LNCAP (cell line): ENCODE measurements at regions not wholly inside any gene's neighbourhood (a gene's known extent, or its start where the extent isn't known, plus 50 kb on each side); places are given as distances from the start of the nearest gene placed in this dataset.

Experiments used
- CTCF ChIP-seq: fragments of 450-650 bp; IDR thresholded peaks from 2 replicates; pipeline ENCODE4 v1.5.1; 2017; ENCODE audit warnings: mild to moderate bottlenecking

GRCh38 chr5:81850501-81851357 lies 99.8 kb upstream of the SSBP2 start:
- TF ChIP-seq CTCF = no peak

GRCh38 chr5:81849770-81850367 lies 99.0 kb upstream of the SSBP2 start:
- TF ChIP-seq CTCF = no peak

- TF ChIP-seq CTCF = no peak
These were observed 97.5 kb upstream of the SSBP2 start for GRCh38 chr5:81848362-81848880.

DNA sequence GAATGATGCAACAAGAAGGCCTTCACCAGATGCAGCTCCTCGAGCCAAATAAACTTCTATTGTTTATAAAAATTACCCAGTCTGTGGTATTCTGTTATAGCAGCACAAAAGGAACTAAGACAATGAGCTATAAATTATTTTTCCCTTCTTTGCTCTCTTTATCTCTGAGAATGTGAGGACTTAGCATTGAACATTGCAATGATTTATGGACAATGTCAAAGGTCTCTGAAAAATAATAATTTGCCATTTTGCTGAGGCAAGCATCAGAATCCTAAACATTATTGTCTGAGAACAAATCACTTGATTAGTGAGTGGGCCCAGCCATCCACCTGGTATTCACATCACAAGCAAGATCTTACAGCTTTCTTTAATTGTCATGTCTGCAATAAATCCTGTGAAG lies 95.4 kb upstream of the SSBP2 start:
- TF ChIP-seq CTCF = no peak

- TF ChIP-seq CTCF = no peak
These were observed 92.9 kb upstream of the SSBP2 start for GRCh38 chr5:81843845-81844244.

DNA sequence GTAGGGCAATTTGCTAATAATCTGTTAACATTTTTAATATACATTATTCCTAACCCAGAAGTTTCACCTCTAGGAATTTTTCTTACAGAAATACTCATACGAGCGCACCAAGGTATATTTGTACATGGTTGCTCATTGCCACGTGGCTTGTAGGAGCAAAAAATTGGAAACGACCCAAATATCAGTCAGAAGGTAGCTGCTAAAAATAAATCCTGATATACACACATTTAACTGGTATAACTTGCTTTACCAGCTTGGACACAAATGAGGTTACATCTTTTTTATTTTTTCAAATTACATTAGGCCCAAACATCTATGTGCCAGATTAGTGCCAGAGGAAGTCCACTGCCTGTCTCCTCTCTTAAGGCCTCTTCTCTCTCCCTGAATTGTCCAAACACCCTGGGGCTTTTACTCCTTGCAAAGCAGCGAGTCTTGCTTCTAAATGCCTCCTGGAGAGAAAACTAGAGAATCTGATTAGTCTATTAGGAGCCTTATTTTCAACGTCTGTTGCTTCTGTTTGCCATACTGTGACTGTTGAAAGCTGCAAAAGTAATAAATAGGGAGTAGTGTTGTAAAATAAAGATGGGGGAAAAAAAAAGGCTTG lies 92.0 kb upstream of the SSBP2 start:
- no peak for TF ChIP-seq CTCF

DNA sequence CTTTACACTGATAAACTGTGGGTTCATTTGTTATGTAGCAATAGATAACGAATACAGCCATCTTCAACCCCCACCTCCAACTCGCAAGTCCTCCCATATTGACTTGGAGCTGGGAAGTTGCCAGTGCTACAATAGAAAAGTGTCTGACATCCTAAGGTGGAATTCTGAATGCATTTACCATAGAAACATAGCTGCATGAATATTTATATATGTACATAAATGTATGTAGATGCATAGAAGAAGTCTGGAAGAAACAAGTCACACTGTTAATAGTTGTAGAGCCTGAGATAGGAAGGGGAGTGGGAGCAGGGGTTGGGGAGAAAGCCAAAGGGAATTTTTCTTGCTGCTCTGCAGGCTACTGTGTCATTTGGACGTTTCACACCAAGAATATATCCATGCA lies 88.1 kb upstream of the SSBP2 start:
- TF ChIP-seq CTCF = no peak
